HG02943 (cell line): ENCODE measurements at regions not wholly inside any gene's neighbourhood (a gene's known extent, or its start where the extent isn't known, plus 50 kb on each side); places are given as distances from the start of the nearest gene placed in this dataset.
"Not testable (repeated sequence)": the region's sequence is repeated elsewhere in the genome, so short reads cannot be mapped to it uniquely, and the experiment has no call there.

Experiments used
- ATAC-seq: cut with Tn5 transposase; IDR thresholded peaks from one replicate; pipeline ENCODE4 v1.9.1; 2021; ENCODE audit warnings: mild to moderate bottlenecking, low read depth, moderate library complexity; ENCODE audit not compliant: unreplicated experiment

GRCh38 chr9:107768224-107768623 is 278.7 kb upstream of the KLF4 start:
- ATAC-seq: no peak

- ATAC-seq: no peak
Measured at GRCh38 chr9:107767711-107768110, 278.1 kb upstream of the KLF4 start.

- ATAC-seq: not testable (repeated sequence)
Measured at GRCh38 chr9:107763469-107763868, 273.9 kb upstream of the KLF4 start.

- ATAC-seq: no peak
Measured at GRCh38 chr9:107761307-107761706, 271.7 kb upstream of the KLF4 start.

GRCh38 chr9:107760469-107761242 is 271.1 kb upstream of the KLF4 start:
- no peak for ATAC-seq

- ATAC-seq: no peak
Measured at GRCh38 chr9:107759823-107760166, 270.2 kb upstream of the KLF4 start.

GRCh38 chr9:107759009-107759822 is 269.6 kb upstream of the KLF4 start:
- ATAC-seq: peak; percentile 57

GRCh38 chr9:107756091-107756490 is 266.5 kb upstream of the KLF4 start:
- no peak for ATAC-seq

GRCh38 chr9:107755246-107755645 is 265.7 kb upstream of the KLF4 start:
- ATAC-seq: no peak

- peak; percentile 71 for ATAC-seq
Measured at GRCh38 chr9:107751567-107752210, 262.1 kb upstream of the KLF4 start.

GRCh38 chr9:107750741-107751566 is 261.4 kb upstream of the KLF4 start:
- ATAC-seq: no peak

- no peak for ATAC-seq
Measured at GRCh38 chr9:107749787-107750444, 260.3 kb upstream of the KLF4 start.

GRCh38 chr9:107744873-107745272 is 255.3 kb upstream of the KLF4 start:
- ATAC-seq: no peak

- ATAC-seq: no peak
Measured at GRCh38 chr9:107742531-107743309, 253.2 kb upstream of the KLF4 start.

GRCh38 chr9:107740088-107740980 is 250.8 kb upstream of the KLF4 start:
- no peak for ATAC-seq

- ATAC-seq: no peak
Measured at GRCh38 chr9:107739601-107740082, 250.1 kb upstream of the KLF4 start.

- no peak for ATAC-seq
Measured at GRCh38 chr9:107738789-107739188, 249.2 kb upstream of the KLF4 start.
